Gastrocnemius medialis (tissue), 4 donors: ENCODE measurements at regions not wholly inside any gene's neighbourhood (a gene's known extent, or its start where the extent isn't known, plus 50 kb on each side); places are given as distances from the start of the nearest gene placed in this dataset.
"Not testable (repeated sequence)": the region's sequence is repeated elsewhere in the genome, so short reads cannot be mapped to it uniquely, and the experiment has no call there.

ENCODE experiments used
- ATAC-seq, 2 donors: fragments of 150-250 bp; one replicate each; pipeline ENCODE4 v1.9.1; 2016
- DNase-seq, 2 donors: peaks; one replicate each; pipeline ENCODE4 v3.0.0-alpha.2; 2019
- H3K27ac ChIP-seq, 4 donors: fragments of 200-600 bp; sonication (generic); 1 replicate in 1 of 4; 2 replicates in 3 of 4; pipeline ENCODE4 v1.5.1; 2016 to 2018; ENCODE audit warnings: mild to moderate bottlenecking in 2 of 4, moderate library complexity in 1 of 4
- H3K27me3 ChIP-seq, 3 donors: fragments of 200-600 bp; sonication (generic) in 2 of 3; 1 replicate in 1 of 3; 2 replicates in 2 of 3; pipeline versions ENCODE4 v1.5.1 to v1.6.0; 2016 to 2019; ENCODE audit warnings: mild to moderate bottlenecking in 1 of 3, moderate library complexity in 1 of 3
- H3K36me3 ChIP-seq, 2 donors: fragments of 200-600 bp; sonication (generic) in 1 of 2; one replicate each; pipeline ENCODE4 v1.5.1; 2017 to 2018
- H3K4me1 ChIP-seq, 2 donors: fragments of 200-600 bp; sonication (generic) in 1 of 2; one replicate each; pipeline ENCODE4 v1.5.1; 2016 to 2017; ENCODE audit warnings: mild to moderate bottlenecking in 2 of 2
- H3K4me3 ChIP-seq, 4 donors: fragments of 200-600 bp; sonication (generic) in 3 of 4; 1 replicate in 1 of 4; 2 replicates in 3 of 4; pipeline ENCODE4 v1.5.1; 2016 to 2019; ENCODE audit warnings: mild to moderate bottlenecking in 2 of 4
- H3K9me3 ChIP-seq, 3 donors: fragments of 200-600 bp; sonication (generic) in 2 of 3; 1 replicate in 1 of 3; 2 replicates in 2 of 3; pipeline ENCODE4 v1.5.1; 2016 to 2019
- CTCF ChIP-seq, 5 experiments: fragments of 450-650 bp in 3 of 5; fragments of 200-600 bp in 2 of 5; sonication (generic) in 2 of 5; IDR thresholded peaks in 4 of 5; conservative IDR thresholded peaks in 1 of 5; 1 replicate in 4 of 5; 2 replicates in 1 of 5; pipeline ENCODE4 v1.5.1; 2016 to 2019; ENCODE audit warnings: antibody characterized with exemption in 5 of 5, mild to moderate bottlenecking in 3 of 5, moderate library complexity in 3 of 5
- POLR2A ChIP-seq, 2 donors: fragments of 450-650 bp; IDR thresholded peaks; one replicate each; pipeline ENCODE4 v1.6.1; 2017; ENCODE audit warnings: antibody characterized with exemption in 2 of 2, mild to moderate bottlenecking in 2 of 2, moderate library complexity in 2 of 2
- in situ Hi-C, 4 donors: fragments of 200-750 bp; cut with MboI; loops; one replicate each; pipeline versions ENCODE4 v1.15.0 to v1.8.0; 2017; ENCODE audit warnings: low sequenced_read_pairs in 4 of 4
- intact Hi-C: fragments of 100-400 bp; cut with DNase I; formaldehyde crosslinking; loops from one replicate; pipeline ENCODE4 v1.15.1; 2023; ENCODE audit warnings: low total_unique reads

DNA sequence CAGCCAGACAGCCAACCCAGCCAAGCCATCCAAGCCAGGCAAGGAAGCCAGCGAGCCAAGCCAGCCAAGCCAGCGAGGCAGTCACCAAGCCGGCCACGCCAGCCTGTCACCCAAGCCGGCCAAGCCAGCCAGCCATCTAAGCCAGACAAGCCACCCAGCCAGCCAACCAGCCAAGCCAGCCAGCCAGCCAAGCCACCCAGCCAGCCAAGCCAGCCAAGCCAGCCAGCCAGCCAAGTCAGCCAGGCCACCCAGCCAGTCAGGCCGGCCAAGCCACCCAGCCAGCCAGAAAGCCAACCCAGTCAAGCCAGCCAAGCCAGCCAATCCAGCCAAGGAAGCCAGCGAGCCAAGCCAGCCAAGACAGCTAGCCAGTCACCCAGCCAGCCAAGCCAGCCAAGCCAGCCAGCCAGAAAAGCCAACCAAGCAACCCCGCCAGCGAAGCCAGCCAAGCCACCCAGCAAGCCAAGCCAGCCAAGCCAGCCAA is 201.2 kb downstream of the GOLGA6L6 start:
- Histone ChIP-seq H3K4me1 (no peaks in the 10 kb centered on the region), H3K27ac (no peak overlapping the region), H3K36me3 (no peaks in the 10 kb centered on the region), H3K27me3 (no peaks in the 10 kb centered on the region), H3K4me3 (no peak overlapping the region), H3K9me3 (no peaks in the 10 kb centered on the region)
- in situ Hi-C loops = no loop called here
- ATAC-seq = no peak
- TF ChIP-seq POLR2A (IDR thresholded peaks at IDR 0.05) (no peak), CTCF (IDR thresholded peaks at IDR 0.05 in 4 of 5, conservative IDR thresholded peaks at IDR 0.05 in 1 of 5) (no peak)
- intact Hi-C loops = no loop called here
- peak in 1 of 2 donors; percentile 43 for DNase-seq

GRCh38 chr15:20339086-20339791 is 202.4 kb downstream of the GOLGA6L6 start:
- intact Hi-C loops, in situ Hi-C loops, H3K36me3 ChIP-seq, ATAC-seq, H3K27me3 ChIP-seq, H3K9me3 ChIP-seq, H3K4me3 ChIP-seq, H3K4me1 ChIP-seq, H3K27ac ChIP-seq: not testable (repeated sequence)
- peak in 1 of 2 donors; percentile 8 for DNase-seq

GRCh38 chr15:20338671-20339070 is 202.9 kb downstream of the GOLGA6L6 start:
- DNase-seq, in situ Hi-C loops, intact Hi-C loops, H3K27ac ChIP-seq, H3K4me3 ChIP-seq, ATAC-seq, H3K9me3 ChIP-seq, H3K36me3 ChIP-seq, H3K4me1 ChIP-seq, H3K27me3 ChIP-seq: not testable (repeated sequence)

GRCh38 chr15:20337238-20337637 is 204.4 kb downstream of the GOLGA6L6 start:
- H3K9me3 ChIP-seq, H3K4me3 ChIP-seq, H3K27ac ChIP-seq, in situ Hi-C loops, H3K36me3 ChIP-seq, intact Hi-C loops, H3K4me1 ChIP-seq, ATAC-seq, DNase-seq, H3K27me3 ChIP-seq: not testable (repeated sequence)

DNA sequence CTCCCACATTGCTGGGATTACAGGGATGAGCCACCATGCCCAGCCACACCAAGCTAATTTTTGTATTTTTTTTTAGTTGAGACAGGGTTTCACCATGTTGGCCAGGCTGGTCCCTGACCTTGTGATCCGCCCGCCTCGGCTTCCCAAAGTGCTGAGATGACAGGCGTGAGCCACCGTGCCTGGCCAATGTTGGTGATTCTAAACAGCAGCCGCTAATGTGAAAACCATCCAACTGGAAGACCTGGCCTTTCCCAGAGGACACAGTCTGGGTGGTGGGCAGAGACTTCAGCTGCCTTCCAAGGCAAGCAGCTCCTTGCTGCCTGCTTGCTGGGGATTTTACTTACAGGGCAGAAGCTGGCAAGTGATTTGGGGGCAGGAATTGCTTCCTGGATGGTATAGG is 207.1 kb downstream of the GOLGA6L6 start:
- ATAC-seq, intact Hi-C loops, in situ Hi-C loops, H3K9me3 ChIP-seq, H3K27me3 ChIP-seq, H3K27ac ChIP-seq, DNase-seq, H3K36me3 ChIP-seq, H3K4me1 ChIP-seq, H3K4me3 ChIP-seq: not testable (repeated sequence)

GRCh38 chr15:20325751-20326150 is 215.8 kb downstream of the GOLGA6L6 start:
- ATAC-seq, H3K27me3 ChIP-seq, intact Hi-C loops: not testable (repeated sequence)

GRCh38 chr15:20317132-20317531 is 224.5 kb downstream of the GOLGA6L6 start:
- H3K4me1 ChIP-seq, H3K9me3 ChIP-seq, in situ Hi-C loops, ATAC-seq, H3K27me3 ChIP-seq, H3K36me3 ChIP-seq, H3K27ac ChIP-seq, DNase-seq, H3K4me3 ChIP-seq, intact Hi-C loops: not testable (repeated sequence)

More at GRCh38 chr15:20325751-20326150, 215.8 kb downstream of the GOLGA6L6 start:
- H3K27ac ChIP-seq, in situ Hi-C loops, H3K4me3 ChIP-seq, DNase-seq, H3K9me3 ChIP-seq, H3K4me1 ChIP-seq, H3K36me3 ChIP-seq: not testable (repeated sequence)

- H3K27ac ChIP-seq, H3K4me1 ChIP-seq, in situ Hi-C loops, H3K4me3 ChIP-seq, intact Hi-C loops, H3K9me3 ChIP-seq, ATAC-seq, DNase-seq, H3K36me3 ChIP-seq, H3K27me3 ChIP-seq: not testable (repeated sequence)
Measured at GRCh38 chr15:20311014-20311680, 230.5 kb downstream of the GOLGA6L6 start.
